ENCODE measurements at regions not wholly inside any gene's neighbourhood (a gene's known extent, or its start where the extent isn't known, plus 50 kb on each side); places are given as distances from the start of the nearest gene placed in this dataset.

GRCh38 chr13:22077205-22077683 lies 406.4 kb downstream of the FGF9 start:
- no peak for TF ChIP-seq CTCF (optimal IDR thresholded peaks at IDR 0.05 in 1 of 3, IDR thresholded peaks at IDR 0.05 in 1 of 3, conservative IDR thresholded peaks at IDR 0.05 in 1 of 3; ENCODE audit: extremely low read depth in 1 of 3, insufficient read depth in 2 of 3, low read length in 3 of 3)
- TF ChIP-seq EZH2 (IDR thresholded peaks at IDR 0.05; ENCODE audit: low read length): no peak

All from keratinocyte (primary cell).